H1 (cell line): ENCODE measurements at regions not wholly inside any gene's neighbourhood (a gene's known extent, or its start where the extent isn't known, plus 50 kb on each side); places are given as distances from the start of the nearest gene placed in this dataset.

Source experiments
- CTCF ChIA-PET: fragments of 300-600 bp; sonication (Branson Sonifier 250); formaldehyde crosslinking; loops from one replicate; lab custom pipeline; 2021; ENCODE audit not compliant: partially characterized antibody; lab: Charles Lee
- POLR2A ChIA-PET: fragments of 300-600 bp; sonication (Branson Sonifier 250); formaldehyde crosslinking; loops from one replicate; lab custom pipeline; 2021; ENCODE audit warnings: inconsistent platforms; ENCODE audit not compliant: partially characterized antibody; lab: Charles Lee
- DNase-seq, 2 experiments: peaks; one replicate each; pipeline versions ENCODE4 v3.0.0 to v3.0.0-alpha.2; 2010 to 2022; ENCODE audit warnings: low spot score in 2 of 2, low read depth in 1 of 2, mixed read lengths in 1 of 2
- FAIRE-seq: peaks from 2 replicates; lab custom pipeline; 2011; peaks lifted over from hg19 to GRCh38; lab: Jason Lieb, UNC
- H2AFZ ChIP-seq: 2 replicates; pipeline ENCODE4 v1.8.1; 2012; ENCODE audit warnings: low read length, inconsistent platforms
- H2AK5ac ChIP-seq: 2 replicates; pipeline ENCODE4 v1.6.1; 2013; ENCODE audit warnings: low read depth, low read length
- H2BK120ac ChIP-seq: replicated peaks from 2 replicates; pipeline ENCODE3; 2013; ENCODE audit warnings: low read depth, low read length, inconsistent platforms
- H2BK12ac ChIP-seq: 2 replicates; pipeline ENCODE4 v1.6.1; 2013; ENCODE audit warnings: low read depth, low read length
- H2BK15ac ChIP-seq: 2 replicates; pipeline ENCODE4 v1.6.1; 2013; ENCODE audit warnings: low read length
- H2BK20ac ChIP-seq: 2 replicates; pipeline ENCODE4 v1.6.1; 2013; ENCODE audit warnings: low read length
- H2BK5ac ChIP-seq: 2 replicates; pipeline ENCODE4 v1.6.1; 2013; ENCODE audit warnings: low read depth, low read length
- H3K14ac ChIP-seq: 2 replicates; pipeline ENCODE4 v1.6.1; 2013; ENCODE audit warnings: inconsistent platforms; ENCODE audit not compliant: insufficient read length
- H3K18ac ChIP-seq: 2 replicates; pipeline ENCODE4 v1.6.1; 2013; ENCODE audit warnings: low read length; ENCODE audit errors: extremely low read depth
- H3K23ac ChIP-seq: 2 replicates; pipeline ENCODE4 v1.6.1; 2013; ENCODE audit warnings: inconsistent platforms; ENCODE audit not compliant: insufficient read length
- H3K23me2 ChIP-seq: 2 replicates; pipeline ENCODE4 v1.6.1; 2013; ENCODE audit warnings: low read depth, low read length
- H3K27ac ChIP-seq: 2 replicates; pipeline ENCODE4 v1.6.1; 2011; ENCODE audit warnings: low read depth, low read length, inconsistent platforms
- H3K27me3 ChIP-seq, 4 experiments: replicated peaks in 1 of 4; 1 replicate in 1 of 4; 2 replicates in 3 of 4; pipeline versions ENCODE4 v1.6.1 to v1.8.1; 2011 to 2013; ENCODE audit warnings: low read length in 3 of 4, mild to moderate bottlenecking in 3 of 4, inconsistent platforms in 2 of 4, mixed read lengths in 2 of 4, moderate library complexity in 1 of 4; ENCODE audit not compliant: control insufficient read depth in 3 of 4, insufficient read depth in 3 of 4; ENCODE audit errors: extremely low read depth in 1 of 4
- H3K36me3 ChIP-seq, 4 experiments: 2 replicates each; pipeline versions ENCODE4 v1.6.1 to v1.8.1; 2011 to 2013; ENCODE audit warnings: mild to moderate bottlenecking in 4 of 4, low read length in 3 of 4, moderate library complexity in 2 of 4, control low read depth in 1 of 4, inconsistent platforms in 1 of 4; ENCODE audit not compliant: insufficient read depth in 4 of 4, control insufficient read depth in 2 of 4
- H3K4ac ChIP-seq: replicated peaks from 2 replicates; pipeline ENCODE3; 2013; ENCODE audit warnings: low read length, low read depth, mixed read lengths, inconsistent platforms; ENCODE audit not compliant: insufficient read length
- H3K4me1 ChIP-seq, 4 experiments: replicated peaks in 1 of 4; 1 replicate in 1 of 4; 2 replicates in 3 of 4; pipeline versions ENCODE4 v1.6.1 to v1.8.1; 2011 to 2013; ENCODE audit warnings: low read length in 3 of 4, inconsistent platforms in 2 of 4, mixed read lengths in 1 of 4; ENCODE audit not compliant: insufficient read depth in 4 of 4, control insufficient read depth in 3 of 4
- H3K4me2 ChIP-seq, 2 experiments: 2 replicates each; pipeline versions ENCODE4 v1.6.1 to v1.8.1; 2011 to 2013; ENCODE audit warnings: low read depth in 2 of 2, low read length in 2 of 2, control low read depth in 1 of 2, inconsistent platforms in 1 of 2, mild to moderate bottlenecking in 1 of 2; ENCODE audit not compliant: insufficient read depth in 1 of 2
- H3K4me3 ChIP-seq, 4 experiments: fragments of 200-600, 300-600 bp in 1 of 4; sonication (generic), shearing (Covaris generic), sonication (Bioruptor Twin) in 1 of 4; 2 replicates each; pipeline versions ENCODE4 v1.5.1 to v1.8.1; 2011 to 2016; ENCODE audit warnings: low read length in 4 of 4, low read depth in 3 of 4, control low read depth in 2 of 4, inconsistent platforms in 2 of 4, mild to moderate bottlenecking in 2 of 4, mixed read lengths in 1 of 4, moderate library complexity in 1 of 4; ENCODE audit not compliant: insufficient read depth in 2 of 4; ENCODE audit errors: extremely low read depth in 1 of 4
- H3K56ac ChIP-seq: replicated peaks from 2 replicates; pipeline ENCODE3; 2013; ENCODE audit warnings: low read depth, mild to moderate bottlenecking, mixed read lengths, low read length, inconsistent platforms; ENCODE audit not compliant: insufficient read length
- H3K79me1 ChIP-seq: 2 replicates; pipeline ENCODE4 v1.6.1; 2013; ENCODE audit warnings: low read depth, low read length, control low read depth
- H3K79me2 ChIP-seq, 2 experiments: 2 replicates each; pipeline versions ENCODE4 v1.6.1 to v1.8.1; 2012 to 2013; ENCODE audit warnings: low read length in 2 of 2, mild to moderate bottlenecking in 2 of 2, inconsistent platforms in 1 of 2; ENCODE audit not compliant: insufficient read depth in 2 of 2, control insufficient read depth in 1 of 2
- H3K9ac ChIP-seq, 4 experiments: replicated peaks in 1 of 4; 1 replicate in 1 of 4; 2 replicates in 3 of 4; pipeline versions ENCODE4 v1.6.1 to v1.8.1; 2011 to 2013; ENCODE audit warnings: low read depth in 3 of 4, low read length in 3 of 4, control low read depth in 2 of 4, mild to moderate bottlenecking in 2 of 4, moderate library complexity in 2 of 4, inconsistent platforms in 1 of 4; ENCODE audit errors: extremely low read depth in 1 of 4
- H3K9me3 ChIP-seq, 2 experiments: 2 replicates each; pipeline versions ENCODE4 v1.6.1 to v1.8.1; 2012 to 2013; ENCODE audit warnings: mild to moderate bottlenecking in 2 of 2, moderate library complexity in 2 of 2, control low read depth in 1 of 2, inconsistent platforms in 1 of 2, low read depth in 1 of 2, low read length in 1 of 2, mixed read lengths in 1 of 2; ENCODE audit not compliant: insufficient read depth in 2 of 2
- H4K20me1 ChIP-seq, 2 experiments: replicated peaks in 1 of 2; 2 replicates each; pipeline versions ENCODE3 to v1.8.1; 2011 to 2013; ENCODE audit warnings: inconsistent platforms in 2 of 2, low read length in 2 of 2, mild to moderate bottlenecking in 1 of 2; ENCODE audit not compliant: insufficient read depth in 2 of 2, control insufficient read depth in 1 of 2
- H4K5ac ChIP-seq: 2 replicates; pipeline ENCODE4 v1.6.1; 2013; ENCODE audit warnings: low read length, low read depth, mixed read lengths, inconsistent platforms; ENCODE audit not compliant: insufficient read length
- H4K8ac ChIP-seq: 2 replicates; pipeline ENCODE4 v1.8.0; 2013; ENCODE audit warnings: mild to moderate bottlenecking, moderate library complexity, low read length, inconsistent platforms; ENCODE audit not compliant: insufficient read depth; ENCODE audit errors: extremely low read depth
- H4K91ac ChIP-seq: replicated peaks from 2 replicates; pipeline ENCODE3; 2013; ENCODE audit warnings: low read length, mixed read lengths, inconsistent platforms; ENCODE audit not compliant: insufficient read length
- EZH2 ChIP-seq: fragments of 200-600 bp; sonication (generic); IDR thresholded peaks from 2 replicates; pipeline ENCODE4 v1.7.1; 2012; ENCODE audit warnings: low read depth, mild to moderate bottlenecking, moderate library complexity, low read length, inconsistent platforms; ENCODE audit not compliant: severe bottlenecking
- KDM1A ChIP-seq: fragments of 200-600, 300-600 bp; sonication (generic); IDR thresholded peaks from 2 replicates; pipeline ENCODE4 v1.7.1; 2016; ENCODE audit warnings: mild to moderate bottlenecking, low read length, borderline replicate concordance
- SIX5 ChIP-seq: IDR thresholded peaks from 2 replicates; pipeline ENCODE4 v1.6.1; 2011; ENCODE audit warnings: mild to moderate bottlenecking, low read depth, low read length
- WGBS, 2 experiments: shearing (Covaris generic) in 1 of 2; methylation state at CpG; one replicate each; pipeline versions ENCODE4 v1.1.6 to v1.1.7; 2013 to 2015; ENCODE audit warnings: low lambda C conversion rate in 2 of 2, mixed read lengths in 2 of 2, inconsistent platforms in 1 of 2, low coverage in 1 of 2, missing lambda C conversion rate in 1 of 2; ENCODE audit not compliant: insufficient replicate concordance in 2 of 2, insufficient coverage in 1 of 2, insufficient read length in 1 of 2; ENCODE audit errors: extremely low coverage in 1 of 2, missing lambda C conversion rate in 1 of 2; 5-methylcytosine and 5-hydroxymethylcytosine counted together
- TF ChIP-seq, protein P1 (sequence below), 3 experiments: IDR thresholded peaks; 1 replicate in 2 of 3; 2 replicates in 1 of 3; pipeline versions ENCODE4 v1.5.1 to v1.6.1; 2011; ENCODE audit warnings: low read length in 3 of 3, mild to moderate bottlenecking in 3 of 3, inconsistent platforms in 2 of 3, low read depth in 1 of 3, moderate library complexity in 1 of 3; ENCODE audit not compliant: insufficient read depth in 1 of 3; ENCODE audit errors: control extremely low read depth in 1 of 3

- Histone ChIP-seq H3K23me2 (no peaks in the 10 kb centered on the region), H2BK12ac (no peak overlapping the region), H4K20me1 (no peaks in the 10 kb centered on the region), H2BK5ac (no peak overlapping the region), H2AK5ac (no peak overlapping the region), H3K9me3 (peaks cover 20 to 34% of the 10 kb centered on the region in 2 experiments; a peak in 3 of 4 replicates), H3K9ac (no peak overlapping the region; a peak in 1 of 7 replicates), H3K36me3 (no peaks in the 10 kb centered on the region), H4K5ac (no peak overlapping the region), H2AFZ (no peak overlapping the region), H2BK120ac (no peak overlapping the region), H3K4me3 (no peak overlapping the region), H3K23ac (no peak overlapping the region), H4K91ac (no peak overlapping the region), H3K79me1 (no peaks in the 10 kb centered on the region), H3K4me2 (no peak overlapping the region), H3K27ac (no peak overlapping the region), H3K79me2 (no peaks in the 10 kb centered on the region), H4K8ac (no peak overlapping the region), H2BK20ac (no peak overlapping the region), H3K4ac (no peak overlapping the region), H3K14ac (no peak overlapping the region), H3K18ac (no peak overlapping the region), H3K27me3 (no peaks in the 10 kb centered on the region; a peak in 1 of 7 replicates), H3K56ac (no peak overlapping the region), H2BK15ac (no peak overlapping the region), H3K4me1 (no peaks in the 10 kb centered on the region)
- DNase-seq (no peak), FAIRE-seq (no peak)
- CTCF ChIA-PET = interaction anchor here (0.5 kb wide), 1 partner anchor 45 kb away, joined by 3 read pairs; no protein-coding TSS in a partner anchor
- POLR2A ChIA-PET = no interaction called here
- 86% methylated on average over 10 of the region's 10 CpGs; no CpG with 5 or more reads in 1 of the 2 experiments for WGBS, 2 experiments
- TF ChIP-seq KDM1A (no peak), EZH2 (no peak), SIX5 (no peak)
- TF ChIP-seq, protein P1, sequence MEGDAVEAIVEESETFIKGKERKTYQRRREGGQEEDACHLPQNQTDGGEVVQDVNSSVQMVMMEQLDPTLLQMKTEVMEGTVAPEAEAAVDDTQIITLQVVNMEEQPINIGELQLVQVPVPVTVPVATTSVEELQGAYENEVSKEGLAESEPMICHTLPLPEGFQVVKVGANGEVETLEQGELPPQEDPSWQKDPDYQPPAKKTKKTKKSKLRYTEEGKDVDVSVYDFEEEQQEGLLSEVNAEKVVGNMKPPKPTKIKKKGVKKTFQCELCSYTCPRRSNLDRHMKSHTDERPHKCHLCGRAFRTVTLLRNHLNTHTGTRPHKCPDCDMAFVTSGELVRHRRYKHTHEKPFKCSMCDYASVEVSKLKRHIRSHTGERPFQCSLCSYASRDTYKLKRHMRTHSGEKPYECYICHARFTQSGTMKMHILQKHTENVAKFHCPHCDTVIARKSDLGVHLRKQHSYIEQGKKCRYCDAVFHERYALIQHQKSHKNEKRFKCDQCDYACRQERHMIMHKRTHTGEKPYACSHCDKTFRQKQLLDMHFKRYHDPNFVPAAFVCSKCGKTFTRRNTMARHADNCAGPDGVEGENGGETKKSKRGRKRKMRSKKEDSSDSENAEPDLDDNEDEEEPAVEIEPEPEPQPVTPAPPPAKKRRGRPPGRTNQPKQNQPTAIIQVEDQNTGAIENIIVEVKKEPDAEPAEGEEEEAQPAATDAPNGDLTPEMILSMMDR (IDR thresholded peaks at IDR 0.05; ENCODE audit: control extremely low read depth in 1 of 3, insufficient read depth in 1 of 3, low read depth in 1 of 3, low read length in 3 of 3) = no peak
Measured at GRCh38 chr20:24895898-24896658, 53.0 kb upstream of the CST7 start.
